SU-DHL-6 (cell line): ENCODE measurements at regions not wholly inside any gene's neighbourhood (a gene's known extent, or its start where the extent isn't known, plus 50 kb on each side); places are given as distances from the start of the nearest gene placed in this dataset.
A peak's percentile ranks its signal among the peaks of the same experiment; 100 is the strongest.

Source experiments
- H2AFZ ChIP-seq: fragments of 200-600 bp; sonication (generic); 2 replicates; pipeline ENCODE4 v1.6.1; 2014; ENCODE audit warnings: low read depth, mild to moderate bottlenecking, moderate library complexity, mixed read lengths, antibody characterized with exemption, low read length; ENCODE audit not compliant: severe bottlenecking
- H3F3A ChIP-seq: fragments of 200-600 bp; shearing (Covaris generic); 2 replicates; pipeline ENCODE4 v1.6.0; 2016; ENCODE audit warnings: antibody characterized with exemption, mild to moderate bottlenecking; ENCODE audit not compliant: insufficient read depth
- H3K27ac ChIP-seq: fragments of 200-600 bp; sonication (generic); 2 replicates; pipeline ENCODE4 v1.5.1; 2016; ENCODE audit warnings: low read depth, mild to moderate bottlenecking, low read length, moderate library complexity, mixed read lengths
- H3K27me3 ChIP-seq: fragments of 200-600 bp; sonication (generic), shearing (Covaris generic); 2 replicates; pipeline ENCODE4 v1.6.0; 2014; ENCODE audit warnings: mild to moderate bottlenecking, low read length
- H3K36me3 ChIP-seq: fragments of 200-600 bp; sonication (generic); 2 replicates; pipeline ENCODE4 v1.6.1; 2014; ENCODE audit warnings: mild to moderate bottlenecking, low read length, mixed read lengths
- H3K4me2 ChIP-seq: fragments of 300-600, 200-600 bp; shearing (Covaris generic), sonication (generic); 2 replicates; pipeline ENCODE4 v1.6.0; 2014; ENCODE audit warnings: low read length, low read depth, mild to moderate bottlenecking; ENCODE audit not compliant: poor library complexity, severe bottlenecking
- H3K4me3 ChIP-seq: fragments of 200-600 bp; sonication (generic); 2 replicates; pipeline ENCODE4 v1.5.1; 2014; ENCODE audit warnings: antibody characterized with exemption, low read length, mild to moderate bottlenecking, mixed read lengths; ENCODE audit not compliant: insufficient read depth, poor library complexity, severe bottlenecking
- H3K79me2 ChIP-seq: fragments of 200-600 bp; sonication (generic); 2 replicates; pipeline ENCODE4 v1.6.1; 2014; ENCODE audit warnings: mild to moderate bottlenecking, low read length, moderate library complexity; ENCODE audit not compliant: insufficient read depth
- H3K9ac ChIP-seq: fragments of 200-600 bp; sonication (generic); 2 replicates; pipeline ENCODE4 v1.7.0; 2014; ENCODE audit warnings: mild to moderate bottlenecking, low read length
- H3K9me2 ChIP-seq: fragments of 200-600 bp; sonication (generic); replicated peaks from 2 replicates; pipeline ENCODE4 v1.6.1; 2014; ENCODE audit warnings: low read length; ENCODE audit not compliant: insufficient read depth
- H3K9me3 ChIP-seq: fragments of 200-600 bp; sonication (generic); 2 replicates; pipeline ENCODE4 v1.6.1; 2014; ENCODE audit warnings: low read length, mixed read lengths; ENCODE audit not compliant: insufficient read depth
- H4K20me1 ChIP-seq: fragments of 200-600 bp; sonication (generic); 2 replicates; pipeline ENCODE4 v1.6.1; 2014; ENCODE audit warnings: low read depth, mild to moderate bottlenecking, antibody characterized with exemption, low read length, moderate library complexity, mixed read lengths
- EZH2phosphoT487 ChIP-seq: fragments of 200-600 bp; sonication (generic), shearing (Covaris generic); conservative IDR thresholded peaks from 2 replicates; pipeline ENCODE4 v1.6.1; 2018; ENCODE audit warnings: mild to moderate bottlenecking, antibody characterized with exemption, low read length, moderate library complexity, mixed read lengths
- TF ChIP-seq, protein P1 (sequence below): fragments of 200-600 bp; sonication (generic); IDR thresholded peaks from one replicate; pipeline ENCODE4 v1.5.1; 2017; ENCODE audit warnings: antibody characterized with exemption, mild to moderate bottlenecking, low read length, moderate library complexity; ENCODE audit not compliant: insufficient read depth, poor library complexity, severe bottlenecking

DNA sequence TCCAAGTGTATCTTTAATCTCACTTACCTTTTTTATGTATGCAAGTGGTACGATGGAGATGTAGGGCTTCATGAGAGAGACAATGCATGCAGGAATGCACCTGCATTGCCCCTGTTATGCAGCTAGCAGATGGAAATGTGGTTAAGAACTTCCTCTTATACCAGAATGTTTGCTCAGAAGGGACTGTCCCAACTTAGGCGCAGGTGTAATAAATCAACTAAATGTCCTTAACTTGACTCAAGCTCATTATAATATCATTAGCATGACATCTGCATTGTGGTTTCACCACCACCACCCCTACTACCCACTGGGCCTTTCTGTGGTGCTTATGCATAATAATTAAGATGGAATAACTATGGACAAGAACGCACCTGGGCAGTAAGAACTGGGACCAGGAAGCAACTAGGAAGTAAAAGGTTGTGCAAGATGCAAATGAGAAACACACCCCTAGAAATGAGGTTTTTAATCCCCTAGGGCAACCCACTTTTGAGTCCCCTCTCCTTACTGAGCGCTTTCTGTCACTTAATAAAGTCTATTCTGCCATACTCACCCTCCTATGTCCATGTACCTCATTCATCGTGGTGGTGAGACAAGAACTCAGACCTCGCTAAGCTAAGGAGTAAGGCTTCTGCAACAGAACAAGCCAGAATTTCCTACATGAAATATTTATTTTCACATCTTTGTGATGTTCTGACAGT lies 1103.3 kb upstream of the B3GALT2 start:
- Histone ChIP-seq H3K79me2 (no peaks in the 10 kb centered on the region), H3K4me3 (peak overlapping the region; percentile 13), H3K9me3 (0 out of 2 replicates have a peak, but pooled peaks cover 9% of the 10 kb centered on the region), H3K27me3 (no peaks in the 10 kb centered on the region), H3K27ac (peak overlapping the region; percentile 95), H3F3A (peaks cover 34% of the 10 kb centered on the region), H4K20me1 (no peaks in the 10 kb centered on the region), H3K9ac (no peak overlapping the region), H3K4me2 (peak overlapping the region; percentile 76), H3K36me3 (peaks cover 19% of the 10 kb centered on the region), H3K9me2 (no peaks in the 10 kb centered on the region), H2AFZ (no peak overlapping the region)
- TF ChIP-seq, protein P1, sequence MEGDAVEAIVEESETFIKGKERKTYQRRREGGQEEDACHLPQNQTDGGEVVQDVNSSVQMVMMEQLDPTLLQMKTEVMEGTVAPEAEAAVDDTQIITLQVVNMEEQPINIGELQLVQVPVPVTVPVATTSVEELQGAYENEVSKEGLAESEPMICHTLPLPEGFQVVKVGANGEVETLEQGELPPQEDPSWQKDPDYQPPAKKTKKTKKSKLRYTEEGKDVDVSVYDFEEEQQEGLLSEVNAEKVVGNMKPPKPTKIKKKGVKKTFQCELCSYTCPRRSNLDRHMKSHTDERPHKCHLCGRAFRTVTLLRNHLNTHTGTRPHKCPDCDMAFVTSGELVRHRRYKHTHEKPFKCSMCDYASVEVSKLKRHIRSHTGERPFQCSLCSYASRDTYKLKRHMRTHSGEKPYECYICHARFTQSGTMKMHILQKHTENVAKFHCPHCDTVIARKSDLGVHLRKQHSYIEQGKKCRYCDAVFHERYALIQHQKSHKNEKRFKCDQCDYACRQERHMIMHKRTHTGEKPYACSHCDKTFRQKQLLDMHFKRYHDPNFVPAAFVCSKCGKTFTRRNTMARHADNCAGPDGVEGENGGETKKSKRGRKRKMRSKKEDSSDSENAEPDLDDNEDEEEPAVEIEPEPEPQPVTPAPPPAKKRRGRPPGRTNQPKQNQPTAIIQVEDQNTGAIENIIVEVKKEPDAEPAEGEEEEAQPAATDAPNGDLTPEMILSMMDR, result no peak
- no peak for TF ChIP-seq EZH2phosphoT487

DNA sequence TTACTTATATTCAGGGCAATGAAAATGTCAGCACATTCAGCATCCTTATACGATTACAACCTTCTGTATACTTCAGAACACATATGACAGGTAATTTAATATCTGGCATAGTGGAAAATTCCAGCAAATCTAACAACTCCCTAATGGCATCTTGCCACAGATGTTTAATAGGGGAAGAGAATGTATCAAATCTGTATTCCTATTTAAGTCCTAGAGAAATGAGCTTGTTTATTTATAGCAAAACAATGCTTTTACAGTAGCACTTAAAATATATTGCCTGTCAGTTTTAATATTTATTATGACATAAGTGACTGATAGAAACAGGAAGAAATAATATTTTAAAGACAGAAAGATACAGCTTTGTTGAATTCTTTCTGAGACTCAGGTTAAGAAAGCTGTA lies 1101.8 kb upstream of the B3GALT2 start:
- Histone ChIP-seq H3K79me2 (no peaks in the 10 kb centered on the region), H3K27me3 (no peaks in the 10 kb centered on the region), H3K4me3 (peak overlapping the region; percentile 43), H2AFZ (peak overlapping the region; percentile 10), H3K27ac (peak overlapping the region; percentile 95), H3K9ac (peak overlapping the region; percentile 45), H3K36me3 (peaks cover 28% of the 10 kb centered on the region), H4K20me1 (no peaks in the 10 kb centered on the region), H3F3A (peaks cover 45% of the 10 kb centered on the region), H3K9me3 (0 out of 2 replicates have a peak, but pooled peaks cover 13% of the 10 kb centered on the region), H3K9me2 (no peaks in the 10 kb centered on the region), H3K4me2 (peak overlapping the region; percentile 76)
- TF ChIP-seq EZH2phosphoT487, result no peak
- TF ChIP-seq, protein P1, result no peak

DNA sequence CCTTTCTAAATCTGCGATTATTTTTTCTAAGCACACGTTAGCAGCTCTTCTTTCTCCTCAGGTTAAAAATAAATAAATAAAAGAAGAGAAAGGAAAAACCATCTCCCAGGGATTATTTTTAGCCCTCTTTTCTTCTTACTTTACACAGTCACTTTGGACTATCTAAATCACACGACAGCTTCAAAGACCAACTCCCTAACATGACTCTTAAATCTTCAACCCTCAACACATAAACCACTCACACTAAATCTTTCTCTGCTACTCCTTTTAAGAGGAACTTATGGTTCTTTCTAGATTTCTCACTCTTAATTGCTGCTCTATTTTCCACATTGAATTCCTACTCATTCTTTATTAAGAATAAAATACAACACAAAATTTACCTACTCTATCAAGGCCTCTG lies 1095.0 kb upstream of the B3GALT2 start:
- Histone ChIP-seq H3K9me3 (0 out of 2 replicates have a peak, but pooled peaks cover 5% of the 10 kb centered on the region), H3K27me3 (no peaks in the 10 kb centered on the region), H3F3A (peaks cover 49% of the 10 kb centered on the region), H3K27ac (peak overlapping the region; percentile 92), H3K4me2 (peak overlapping the region; percentile 56), H3K9me2 (no peaks in the 10 kb centered on the region), H3K36me3 (peaks cover 18% of the 10 kb centered on the region), H4K20me1 (no peaks in the 10 kb centered on the region), H3K4me3 (peak overlapping the region; percentile 3), H2AFZ (peak overlapping the region; percentile 65), H3K79me2 (no peaks in the 10 kb centered on the region), H3K9ac (peak overlapping the region; percentile 23)
- TF ChIP-seq, protein P1, result no peak
- TF ChIP-seq EZH2phosphoT487, result no peak
